B cell (primary cell): ENCODE measurements at regions not wholly inside any gene's neighbourhood (a gene's known extent, or its start where the extent isn't known, plus 50 kb on each side); places are given as distances from the start of the nearest gene placed in this dataset.

Experiments
- ATAC-seq: fragments of 200-7000 bp; cut with Tn5 transposase; one replicate; pipeline ENCODE4 v1.10.0; 2021; ENCODE audit warnings: low read depth, mild to moderate bottlenecking, moderate number of reproducible peaks, moderate library complexity
- CTCF ChIA-PET: fragments of 350-600 bp; sonication (Branson Sonifier 250); formaldehyde crosslinking; loops from one replicate; lab custom pipeline; 2021; ENCODE audit warnings: antibody characterized with exemption, inconsistent platforms; lab: Charles Lee
- POLR2A ChIA-PET: fragments of 350-600 bp; sonication (Branson Sonifier 250); formaldehyde crosslinking; loops from one replicate; lab custom pipeline; 2021; ENCODE audit warnings: antibody characterized with exemption; lab: Charles Lee
- DNase-seq: peaks from one replicate; pipeline ENCODE4 v3.0.0; 2013
- H2AFZ ChIP-seq: 2 replicates; pipeline ENCODE4 v1.6.1; 2012; ENCODE audit warnings: mild to moderate bottlenecking, low read depth, low read length; ENCODE audit not compliant: insufficient read depth, poor library complexity, severe bottlenecking
- H3K27ac ChIP-seq, 2 donors: 1 replicate in 1 of 2; 2 replicates in 1 of 2; pipeline ENCODE4 v1.5.1; 2012 to 2013; ENCODE audit warnings: low read length in 2 of 2, mild to moderate bottlenecking in 2 of 2, moderate library complexity in 1 of 2
- H3K27me3 ChIP-seq, 4 experiments: fragments of 200-600 bp in 1 of 4; sonication (generic) in 1 of 4; replicated peaks in 1 of 4; 1 replicate in 2 of 4; 2 replicates in 2 of 4; pipeline versions ENCODE4 v1.6.1 to v1.7.0; 2013 to 2016; ENCODE audit warnings: low read length in 3 of 4, mild to moderate bottlenecking in 2 of 4, mixed read lengths in 1 of 4, moderate library complexity in 1 of 4; ENCODE audit not compliant: insufficient read depth in 4 of 4, control insufficient read depth in 3 of 4; ENCODE audit errors: control extremely low read depth in 1 of 4
- H3K36me3 ChIP-seq, 2 experiments: replicated peaks in 1 of 2; 1 replicate in 1 of 2; 2 replicates in 1 of 2; pipeline versions ENCODE4 v1.6.1 to v1.7.1; 2013; ENCODE audit warnings: low read length in 1 of 2; ENCODE audit not compliant: insufficient read depth in 2 of 2, control insufficient read depth in 1 of 2; ENCODE audit errors: control extremely low read depth in 1 of 2, extremely low read depth in 1 of 2
- H3K4me1 ChIP-seq, 2 donors: fragments of 200-600 bp in 1 of 2; sonication (generic) in 1 of 2; 1 replicate in 1 of 2; 2 replicates in 1 of 2; pipeline versions ENCODE4 v1.5.1 to v1.6.1; 2013 to 2017; ENCODE audit warnings: low read length in 2 of 2; ENCODE audit not compliant: control insufficient read depth in 2 of 2, insufficient read depth in 2 of 2
- H3K4me2 ChIP-seq: replicated peaks from 2 replicates; pipeline ENCODE3; 2012; ENCODE audit warnings: mild to moderate bottlenecking, low read depth, low read length; ENCODE audit not compliant: poor library complexity, severe bottlenecking
- H3K4me3 ChIP-seq, 5 experiments: fragments of 200-600 bp in 1 of 5; sonication (generic) in 1 of 5; 1 replicate in 3 of 5; 2 replicates in 2 of 5; pipeline versions ENCODE4 v1.5.1 to v1.7.0; 2011 to 2016; ENCODE audit warnings: low read length in 4 of 5, mild to moderate bottlenecking in 4 of 5, low read depth in 2 of 5, control low read depth in 1 of 5, moderate library complexity in 1 of 5; ENCODE audit not compliant: insufficient read depth in 1 of 5; ENCODE audit errors: control extremely low read depth in 1 of 5, extremely low read depth in 1 of 5
- H3K79me2 ChIP-seq: fragments of 200-600 bp; sonication (generic); one replicate; pipeline ENCODE4 v1.6.0; 2016; ENCODE audit warnings: low read length; ENCODE audit not compliant: control insufficient read depth, insufficient read depth
- H3K9ac ChIP-seq: fragments of 200-600 bp; sonication (generic); 2 replicates; pipeline ENCODE4 v1.6.1; 2017; ENCODE audit warnings: mild to moderate bottlenecking, low read length, moderate library complexity
- H3K9me3 ChIP-seq, 3 donors: one replicate each; pipeline versions ENCODE4 v1.6.1 to v1.7.1; 2013; ENCODE audit warnings: low read length in 2 of 3; ENCODE audit not compliant: control insufficient read depth in 2 of 3, insufficient read depth in 1 of 3; ENCODE audit errors: control extremely low read depth in 1 of 3
- H4K20me1 ChIP-seq: 2 replicates; pipeline ENCODE4 v1.6.0; 2012; ENCODE audit warnings: mild to moderate bottlenecking, low read length; ENCODE audit not compliant: insufficient read depth, control insufficient read depth, poor library complexity, severe bottlenecking
- H3K27ac Mint-ChIP-seq: one replicate; pipeline ENCODE4 v1.8.0; 2021; ENCODE audit warnings: mixed read lengths
- H3K27me3 Mint-ChIP-seq: one replicate; pipeline ENCODE4 v1.8.0; 2021; ENCODE audit warnings: mixed read lengths
- H3K4me1 Mint-ChIP-seq: one replicate; pipeline ENCODE4 v1.8.0; 2021; ENCODE audit warnings: mixed read lengths
- H3K4me3 Mint-ChIP-seq: one replicate; pipeline ENCODE4 v1.8.0; 2021; ENCODE audit warnings: mixed read lengths
- H3K9me3 Mint-ChIP-seq: one replicate; pipeline ENCODE4 v1.8.0; 2022; ENCODE audit warnings: mixed read lengths; ENCODE audit not compliant: insufficient read depth
- EZH2 ChIP-seq: IDR thresholded peaks from 2 replicates; pipeline ENCODE4 v1.6.1; 2012; ENCODE audit warnings: borderline replicate concordance, low read depth, mild to moderate bottlenecking, moderate library complexity, low read length; ENCODE audit not compliant: insufficient read depth, poor library complexity, severe bottlenecking
- WGBS: methylation state at CpG from one replicate; pipeline ENCODE4 v1.1.5; 2013; ENCODE audit warnings: missing lambda C conversion rate; ENCODE audit not compliant: insufficient coverage; 5-methylcytosine and 5-hydroxymethylcytosine counted together
- intact Hi-C: fragments of 100-400 bp; cut with micrococcal nuclease; formaldehyde crosslinking; loops from one replicate; pipeline ENCODE4 v1.10.0; 2022
- TF ChIP-seq, protein P1 (sequence below): fragments of 200-600 bp; IDR thresholded peaks from one replicate; pipeline ENCODE4 v1.8.0; 2022; ENCODE audit warnings: antibody characterized with exemption, mild to moderate bottlenecking

DNA sequence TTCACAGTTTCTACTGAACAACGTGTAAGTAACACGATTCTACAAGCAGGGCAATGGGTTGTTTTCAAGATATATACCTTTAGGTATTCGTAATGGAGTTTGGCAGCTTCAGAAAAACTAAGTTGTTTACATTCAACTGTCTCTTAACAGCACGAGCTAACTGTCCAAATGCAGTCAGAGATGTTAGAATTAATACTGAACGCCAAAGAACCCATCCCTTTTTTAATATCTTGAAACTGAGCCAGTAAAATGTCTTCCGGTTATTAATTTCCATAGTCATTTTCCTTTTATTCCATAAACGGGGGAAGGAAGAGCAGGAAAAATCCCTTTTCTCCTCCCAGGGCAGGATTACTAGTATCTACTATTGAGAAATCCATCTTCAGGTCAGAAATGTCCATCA lies 129.0 kb upstream of the THBS1 start:
- TF ChIP-seq EZH2, result no peak
- TF ChIP-seq, protein P1, sequence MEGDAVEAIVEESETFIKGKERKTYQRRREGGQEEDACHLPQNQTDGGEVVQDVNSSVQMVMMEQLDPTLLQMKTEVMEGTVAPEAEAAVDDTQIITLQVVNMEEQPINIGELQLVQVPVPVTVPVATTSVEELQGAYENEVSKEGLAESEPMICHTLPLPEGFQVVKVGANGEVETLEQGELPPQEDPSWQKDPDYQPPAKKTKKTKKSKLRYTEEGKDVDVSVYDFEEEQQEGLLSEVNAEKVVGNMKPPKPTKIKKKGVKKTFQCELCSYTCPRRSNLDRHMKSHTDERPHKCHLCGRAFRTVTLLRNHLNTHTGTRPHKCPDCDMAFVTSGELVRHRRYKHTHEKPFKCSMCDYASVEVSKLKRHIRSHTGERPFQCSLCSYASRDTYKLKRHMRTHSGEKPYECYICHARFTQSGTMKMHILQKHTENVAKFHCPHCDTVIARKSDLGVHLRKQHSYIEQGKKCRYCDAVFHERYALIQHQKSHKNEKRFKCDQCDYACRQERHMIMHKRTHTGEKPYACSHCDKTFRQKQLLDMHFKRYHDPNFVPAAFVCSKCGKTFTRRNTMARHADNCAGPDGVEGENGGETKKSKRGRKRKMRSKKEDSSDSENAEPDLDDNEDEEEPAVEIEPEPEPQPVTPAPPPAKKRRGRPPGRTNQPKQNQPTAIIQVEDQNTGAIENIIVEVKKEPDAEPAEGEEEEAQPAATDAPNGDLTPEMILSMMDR, result no peak
- no peaks in the 10 kb centered on the region for H3K27me3 ChIP-seq
- Mint-ChIP-seq H3K4me3 (no peak overlapping the region), H3K9me3 (no peaks in the 10 kb centered on the region), H3K4me1 (no peaks in the 10 kb centered on the region), H3K27ac (no peak overlapping the region), H3K27me3 (peaks cover 6% of the 10 kb centered on the region)
- no peaks in the 10 kb centered on the region for H3K79me2 ChIP-seq
- ChIA-PET CTCF (no interaction called here), POLR2A (no interaction called here)
- intact Hi-C loops, result no loop called here
- ATAC-seq, result no peak
- no peaks in the 10 kb centered on the region for H3K36me3 ChIP-seq
- no peaks in the 10 kb centered on the region for H4K20me1 ChIP-seq
- no peak overlapping the region for H3K27ac ChIP-seq
- no peaks in the 10 kb centered on the region for H3K9me3 ChIP-seq
- no peak for DNase-seq
- H3K4me3 ChIP-seq, result no peak overlapping the region
- 100% methylated on average over 1 of the region's 7 CpGs for WGBS
- H3K4me2 ChIP-seq, result no peak overlapping the region
- H2AFZ ChIP-seq, result no peak overlapping the region
- no peaks in the 10 kb centered on the region for H3K4me1 ChIP-seq
- no peak overlapping the region for H3K9ac ChIP-seq

DNA sequence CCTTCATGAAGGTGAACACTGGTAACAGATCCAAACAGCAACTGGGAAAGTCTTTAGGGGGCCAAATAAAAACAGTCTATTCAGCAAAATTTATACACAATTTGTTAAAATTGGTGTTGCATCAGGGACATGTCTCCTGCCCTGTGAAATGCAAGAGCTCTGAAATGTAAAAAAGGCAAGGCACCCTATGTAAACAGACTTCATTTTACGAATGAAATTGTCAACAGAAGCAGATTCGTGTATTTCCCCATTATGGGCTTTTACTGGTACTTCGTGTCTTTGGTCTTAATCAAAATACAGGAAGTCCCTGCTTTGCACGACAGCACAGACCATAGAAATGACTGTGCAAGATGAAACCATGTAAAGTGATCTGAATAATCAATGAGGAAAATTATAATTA lies 127.3 kb upstream of the THBS1 start:
- H3K4me3 ChIP-seq, result no peak overlapping the region
- Mint-ChIP-seq H3K27me3 (peaks cover 6% of the 10 kb centered on the region), H3K4me1 (no peaks in the 10 kb centered on the region), H3K4me3 (no peak overlapping the region), H3K27ac (no peak overlapping the region), H3K9me3 (no peaks in the 10 kb centered on the region)
- DNase-seq (no peak), ATAC-seq (no peak)
- H3K4me1 ChIP-seq, result no peaks in the 10 kb centered on the region
- H3K9ac ChIP-seq, result no peak overlapping the region
- WGBS, result 40% methylated on average over 1 of the region's 4 CpGs
- ChIA-PET CTCF (no interaction called here), POLR2A (no interaction called here)
- no peak overlapping the region for H2AFZ ChIP-seq
- no peaks in the 10 kb centered on the region for H3K79me2 ChIP-seq
- no peaks in the 10 kb centered on the region for H3K27me3 ChIP-seq
- H4K20me1 ChIP-seq, result no peaks in the 10 kb centered on the region
- H3K36me3 ChIP-seq, result no peaks in the 10 kb centered on the region
- TF ChIP-seq, protein P1, result no peak
- TF ChIP-seq EZH2, result no peak
- no peak overlapping the region for H3K27ac ChIP-seq
- no peak overlapping the region for H3K4me2 ChIP-seq
- intact Hi-C loops, result no loop called here
- no peaks in the 10 kb centered on the region for H3K9me3 ChIP-seq
